Transverse colon (tissue), 3 donors: ENCODE measurements at regions not wholly inside any gene's neighbourhood (a gene's known extent, or its start where the extent isn't known, plus 50 kb on each side); places are given as distances from the start of the nearest gene placed in this dataset.

Experiments used
- CTCF ChIP-seq, 5 experiments: fragments of 200-600 bp in 3 of 5; fragments of 450-650 bp in 2 of 5; sonication (generic) in 3 of 5; IDR thresholded peaks; 1 replicate in 2 of 5; 2 replicates in 3 of 5; pipeline ENCODE4 v1.5.1; 2016 to 2017; ENCODE audit warnings: antibody characterized with exemption in 5 of 5, inconsistent platforms in 3 of 5, mild to moderate bottlenecking in 2 of 5, moderate library complexity in 1 of 5
- EP300 ChIP-seq: sonication (generic); formaldehyde crosslinking; IDR thresholded peaks from one replicate; pipeline ENCODE4 v1.6.1; 2017; ENCODE audit warnings: antibody characterized with exemption, low read depth

- TF ChIP-seq CTCF (IDR thresholded peaks at IDR 0.05): no peak
- TF ChIP-seq EP300: no peak
Measured at GRCh38 chr11:90650153-90650552, 427.3 kb upstream of the CHORDC1 start.
